ENCODE measurements at regions not wholly inside any gene's neighbourhood (a gene's known extent, or its start where the extent isn't known, plus 50 kb on each side); places are given as distances from the start of the nearest gene placed in this dataset.

GRCh38 chr1:29894311-29894710, 658.0 kb downstream of the PTPRU start:
- no peak overlapping the region for H2AFZ ChIP-seq (ENCODE audit: low read depth, low read length)
- no peaks in the 10 kb centered on the region for H3K36me3 ChIP-seq (ENCODE audit: insufficient read depth, low read length)
- Mint-ChIP-seq H3K4me1 (ENCODE audit: low read depth, unreplicated experiment) (no peaks in the 10 kb centered on the region), H3K27ac (ENCODE audit: unreplicated experiment) (no peak overlapping the region), H3K27me3 (ENCODE audit: low read depth, unreplicated experiment) (peaks cover 66% of the 10 kb centered on the region), H3K36me3 (ENCODE audit: low read depth, unreplicated experiment) (no peaks in the 10 kb centered on the region), H3K4me3 (ENCODE audit: unreplicated experiment) (no peak overlapping the region), H3K9me3 (ENCODE audit: unreplicated experiment) (peaks cover 2% of the 10 kb centered on the region)
- H3K9ac ChIP-seq (ENCODE audit: low read length): no peak overlapping the region
- FAIRE-seq (no peak), DNase-seq (ENCODE audit: low read depth) (no peak)
- no peak overlapping the region for H3K27ac ChIP-seq (ENCODE audit: low read depth, low read length)
- no peak overlapping the region for H3K4me3 ChIP-seq (ENCODE audit: insufficient read depth, low read depth, low read length)
- no peaks in the 10 kb centered on the region for H3K27me3 ChIP-seq (ENCODE audit: insufficient read depth, low read length)
- H3K79me2 ChIP-seq (ENCODE audit: insufficient read depth, low read length): no peaks in the 10 kb centered on the region
- H3K9me3 ChIP-seq (ENCODE audit: insufficient read depth, low read depth, low read length): no peaks in the 10 kb centered on the region
- no peaks in the 10 kb centered on the region for H3K4me1 ChIP-seq (ENCODE audit: insufficient read depth, low read length)
- TF ChIP-seq CTCF (IDR thresholded peaks at IDR 0.05; ENCODE audit: insufficient read depth, low read depth, low read length) (no peak), EZH2 (IDR thresholded peaks at IDR 0.05; ENCODE audit: insufficient read depth, low read length) (no peak)
- no peaks in the 10 kb centered on the region for H4K20me1 ChIP-seq (ENCODE audit: insufficient read depth, low read length)
- H3K4me2 ChIP-seq (ENCODE audit: low read length): no peak overlapping the region

GRCh38 chr1:29893806-29894205, 657.5 kb downstream of the PTPRU start:
- no peak overlapping the region for H3K27ac Mint-ChIP-seq (ENCODE audit: unreplicated experiment)
- Histone ChIP-seq H3K4me1 (ENCODE audit: insufficient read depth, low read length) (no peaks in the 10 kb centered on the region), H4K20me1 (ENCODE audit: insufficient read depth, low read length) (no peaks in the 10 kb centered on the region), H2AFZ (ENCODE audit: low read depth, low read length) (no peak overlapping the region), H3K27me3 (ENCODE audit: insufficient read depth, low read length) (no peaks in the 10 kb centered on the region), H3K36me3 (ENCODE audit: insufficient read depth, low read length) (no peaks in the 10 kb centered on the region), H3K9me3 (ENCODE audit: insufficient read depth, low read depth, low read length) (no peaks in the 10 kb centered on the region), H3K4me3 (ENCODE audit: insufficient read depth, low read depth, low read length) (no peak overlapping the region), H3K79me2 (ENCODE audit: insufficient read depth, low read length) (no peaks in the 10 kb centered on the region), H3K9ac (ENCODE audit: low read length) (no peak overlapping the region), H3K27ac (ENCODE audit: low read depth, low read length) (no peak overlapping the region), H3K4me2 (ENCODE audit: low read length) (no peak overlapping the region)
- H3K9me3 Mint-ChIP-seq (ENCODE audit: unreplicated experiment): peaks cover 2% of the 10 kb centered on the region
- TF ChIP-seq EZH2 (IDR thresholded peaks at IDR 0.05; ENCODE audit: insufficient read depth, low read length): no peak
- no peak for TF ChIP-seq CTCF (IDR thresholded peaks at IDR 0.05; ENCODE audit: insufficient read depth, low read depth, low read length)
- no peak overlapping the region for H3K4me3 Mint-ChIP-seq (ENCODE audit: unreplicated experiment)
- no peaks in the 10 kb centered on the region for H3K4me1 Mint-ChIP-seq (ENCODE audit: low read depth, unreplicated experiment)
- no peaks in the 10 kb centered on the region for H3K36me3 Mint-ChIP-seq (ENCODE audit: low read depth, unreplicated experiment)
- H3K27me3 Mint-ChIP-seq (ENCODE audit: low read depth, unreplicated experiment): peaks cover 67% of the 10 kb centered on the region
- no peak for DNase-seq (ENCODE audit: low read depth)
- FAIRE-seq: no peak

- FAIRE-seq (no peak), DNase-seq (ENCODE audit: low read depth) (no peak)
- Mint-ChIP-seq H3K27ac (ENCODE audit: unreplicated experiment) (no peak overlapping the region), H3K9me3 (ENCODE audit: unreplicated experiment) (peaks cover 2% of the 10 kb centered on the region), H3K27me3 (ENCODE audit: low read depth, unreplicated experiment) (peaks cover 67% of the 10 kb centered on the region), H3K4me3 (ENCODE audit: unreplicated experiment) (no peak overlapping the region), H3K36me3 (ENCODE audit: low read depth, unreplicated experiment) (no peaks in the 10 kb centered on the region), H3K4me1 (ENCODE audit: low read depth, unreplicated experiment) (no peaks in the 10 kb centered on the region)
- H2AFZ ChIP-seq (ENCODE audit: low read depth, low read length): no peak overlapping the region
- H3K36me3 ChIP-seq (ENCODE audit: insufficient read depth, low read length): no peaks in the 10 kb centered on the region
- no peaks in the 10 kb centered on the region for H3K9me3 ChIP-seq (ENCODE audit: insufficient read depth, low read depth, low read length)
- no peaks in the 10 kb centered on the region for H4K20me1 ChIP-seq (ENCODE audit: insufficient read depth, low read length)
- H3K9ac ChIP-seq (ENCODE audit: low read length): no peak overlapping the region
- no peak overlapping the region for H3K4me3 ChIP-seq (ENCODE audit: insufficient read depth, low read depth, low read length)
- TF ChIP-seq EZH2 (IDR thresholded peaks at IDR 0.05; ENCODE audit: insufficient read depth, low read length): no peak
- no peak for TF ChIP-seq CTCF (IDR thresholded peaks at IDR 0.05; ENCODE audit: insufficient read depth, low read depth, low read length)
- H3K79me2 ChIP-seq (ENCODE audit: insufficient read depth, low read length): no peaks in the 10 kb centered on the region
- H3K27me3 ChIP-seq (ENCODE audit: insufficient read depth, low read length): no peaks in the 10 kb centered on the region
- H3K27ac ChIP-seq (ENCODE audit: low read depth, low read length): no peak overlapping the region
- no peak overlapping the region for H3K4me2 ChIP-seq (ENCODE audit: low read length)
- no peaks in the 10 kb centered on the region for H3K4me1 ChIP-seq (ENCODE audit: insufficient read depth, low read length)
These were observed 656.9 kb downstream of the PTPRU start for GRCh38 chr1:29893046-29893723.
